ENCODE measurements at regions not wholly inside any gene's neighbourhood (a gene's known extent, or its start where the extent isn't known, plus 50 kb on each side); places are given as distances from the start of the nearest gene placed in this dataset.
"Not testable (repeated sequence)": the region's sequence is repeated elsewhere in the genome, so short reads cannot be mapped to it uniquely, and the experiment has no call there.

- TF ChIP-seq POLR2AphosphoS5 (IDR thresholded peaks at IDR 0.05; ENCODE audit: low read depth, low read length); REST (IDR thresholded peaks at IDR 0.05; ENCODE audit: insufficient read depth in 1 of 2, low read depth in 2 of 2, low read length in 1 of 2); CTCF (IDR thresholded peaks at IDR 0.05); SIN3A (IDR thresholded peaks at IDR 0.05; ENCODE audit: borderline replicate concordance, insufficient read depth, low read depth, low read length): not testable (repeated sequence)
Observed at GRCh38 chr3:103564116-103564515, 1129.3 kb downstream of the ZPLD1 start.
